ENCODE measurements at regions not wholly inside any gene's neighbourhood (a gene's known extent, or its start where the extent isn't known, plus 50 kb on each side); places are given as distances from the start of the nearest gene placed in this dataset.

DNA sequence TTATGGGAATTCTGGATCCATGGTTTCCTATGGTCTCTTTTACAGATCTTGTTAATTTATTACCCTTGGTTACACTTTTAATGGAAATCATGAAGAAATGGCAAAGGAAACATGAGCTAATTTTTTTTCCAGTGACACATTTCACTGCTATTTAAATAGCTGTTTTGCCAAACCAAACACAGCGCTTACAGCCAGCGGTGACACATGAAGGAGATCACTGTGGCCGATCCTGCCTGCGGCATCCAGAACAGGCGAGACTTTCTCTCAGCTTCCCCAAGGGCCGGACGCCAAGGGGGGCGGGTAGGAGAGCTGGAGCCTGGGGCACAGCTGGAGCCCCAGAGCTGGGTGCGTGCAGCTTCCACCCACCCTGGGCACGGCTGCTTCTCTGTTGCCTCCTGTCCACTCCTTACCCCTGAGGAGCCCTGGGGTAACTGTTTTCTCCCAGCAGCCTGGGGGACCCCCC, 81.4 kb upstream of the PKDCC start:
- TF ChIP-seq, protein P1, sequence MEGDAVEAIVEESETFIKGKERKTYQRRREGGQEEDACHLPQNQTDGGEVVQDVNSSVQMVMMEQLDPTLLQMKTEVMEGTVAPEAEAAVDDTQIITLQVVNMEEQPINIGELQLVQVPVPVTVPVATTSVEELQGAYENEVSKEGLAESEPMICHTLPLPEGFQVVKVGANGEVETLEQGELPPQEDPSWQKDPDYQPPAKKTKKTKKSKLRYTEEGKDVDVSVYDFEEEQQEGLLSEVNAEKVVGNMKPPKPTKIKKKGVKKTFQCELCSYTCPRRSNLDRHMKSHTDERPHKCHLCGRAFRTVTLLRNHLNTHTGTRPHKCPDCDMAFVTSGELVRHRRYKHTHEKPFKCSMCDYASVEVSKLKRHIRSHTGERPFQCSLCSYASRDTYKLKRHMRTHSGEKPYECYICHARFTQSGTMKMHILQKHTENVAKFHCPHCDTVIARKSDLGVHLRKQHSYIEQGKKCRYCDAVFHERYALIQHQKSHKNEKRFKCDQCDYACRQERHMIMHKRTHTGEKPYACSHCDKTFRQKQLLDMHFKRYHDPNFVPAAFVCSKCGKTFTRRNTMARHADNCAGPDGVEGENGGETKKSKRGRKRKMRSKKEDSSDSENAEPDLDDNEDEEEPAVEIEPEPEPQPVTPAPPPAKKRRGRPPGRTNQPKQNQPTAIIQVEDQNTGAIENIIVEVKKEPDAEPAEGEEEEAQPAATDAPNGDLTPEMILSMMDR (IDR thresholded peaks at IDR 0.05; ENCODE audit: insufficient read depth, low read depth, low read length), result no peak
- no peak for TF ChIP-seq EZH2 (IDR thresholded peaks at IDR 0.05; ENCODE audit: insufficient read depth, low read length)

Measured in astrocyte (in vitro differentiated cells and primary cell).